Activated effector memory CD4-positive, alpha-beta T cell treated with anti-CD3 and anti-CD28 coated beads, Interleukin-2, amount 50 U/mL, for 16 hours (primary cell): ENCODE measurements at regions not wholly inside any gene's neighbourhood (a gene's known extent, or its start where the extent isn't known, plus 50 kb on each side); places are given as distances from the start of the nearest gene placed in this dataset.

Experiments used
- DNase-seq: peaks from one replicate; pipeline ENCODE4 v3.0.0-alpha.2; 2020

DNA sequence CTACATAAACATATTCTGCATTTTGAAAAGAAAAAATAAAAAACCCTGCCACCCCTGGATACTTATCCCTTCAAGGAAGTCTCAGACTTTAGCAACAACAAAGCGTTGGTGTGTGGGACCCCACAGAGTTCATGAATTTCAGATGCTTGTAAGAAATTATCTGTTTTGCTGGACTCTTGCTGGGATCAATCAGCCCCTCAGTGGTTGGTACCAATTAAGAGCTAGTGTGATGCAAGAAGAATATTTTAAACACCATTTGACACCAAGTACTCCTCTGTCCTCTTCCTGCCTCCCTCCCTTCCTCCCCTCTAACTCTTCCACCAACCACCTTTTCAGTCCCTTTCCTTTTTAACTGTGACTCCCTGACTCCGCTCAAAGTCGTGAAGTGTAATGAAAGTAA, 51.5 kb downstream of the SST start:
- no peak for DNase-seq

DNA sequence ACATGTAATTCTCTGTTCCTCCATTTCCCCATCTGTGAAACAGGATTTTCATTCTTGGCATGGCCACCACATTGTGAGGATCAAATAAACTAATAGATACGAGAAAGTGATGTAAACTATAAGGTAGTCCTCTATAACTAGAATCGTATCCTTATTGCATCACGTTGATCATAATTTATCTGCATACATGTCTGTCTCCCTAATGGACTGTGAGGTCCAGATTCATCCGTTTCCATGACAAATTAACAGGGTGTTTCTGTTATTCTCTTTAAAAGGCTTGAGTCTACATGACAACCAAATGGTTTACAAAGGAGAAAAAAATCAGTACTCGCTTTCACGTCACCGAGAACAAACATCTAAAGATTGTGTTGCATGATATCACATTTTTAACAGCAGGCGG, 53.0 kb downstream of the SST start:
- no peak for DNase-seq

DNA sequence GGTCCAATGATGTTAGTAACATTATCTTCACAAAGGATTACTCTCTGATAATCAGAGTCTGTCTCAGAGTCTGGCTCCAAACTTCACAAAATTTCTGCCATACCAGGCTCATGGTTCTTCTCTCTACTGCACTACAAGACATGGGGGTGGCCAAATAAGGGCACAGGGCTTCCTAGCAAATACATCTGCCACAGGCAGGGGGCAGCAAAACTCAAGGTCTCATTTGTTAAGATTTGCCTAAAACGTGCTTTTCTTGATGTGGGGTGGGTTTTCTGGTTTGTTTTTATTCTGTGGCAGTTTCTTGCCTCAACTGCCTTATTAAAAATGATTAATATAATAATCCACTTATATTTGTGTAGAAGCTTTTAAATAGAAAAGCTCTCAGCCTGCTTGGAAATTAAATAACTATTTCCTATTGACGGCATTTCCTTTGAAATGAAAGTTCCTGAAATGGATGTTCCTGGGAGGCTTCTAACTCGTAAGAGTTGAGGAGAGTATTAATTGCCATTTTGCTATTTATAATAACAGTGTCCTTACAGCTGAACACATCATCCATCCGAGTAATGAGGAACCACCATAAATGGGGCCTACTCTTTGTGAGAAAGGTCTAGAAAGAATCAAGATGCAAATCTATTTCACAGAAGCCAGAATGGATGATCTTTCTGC, 53.8 kb downstream of the SST start:
- peak; percentile 76 for DNase-seq

DNA sequence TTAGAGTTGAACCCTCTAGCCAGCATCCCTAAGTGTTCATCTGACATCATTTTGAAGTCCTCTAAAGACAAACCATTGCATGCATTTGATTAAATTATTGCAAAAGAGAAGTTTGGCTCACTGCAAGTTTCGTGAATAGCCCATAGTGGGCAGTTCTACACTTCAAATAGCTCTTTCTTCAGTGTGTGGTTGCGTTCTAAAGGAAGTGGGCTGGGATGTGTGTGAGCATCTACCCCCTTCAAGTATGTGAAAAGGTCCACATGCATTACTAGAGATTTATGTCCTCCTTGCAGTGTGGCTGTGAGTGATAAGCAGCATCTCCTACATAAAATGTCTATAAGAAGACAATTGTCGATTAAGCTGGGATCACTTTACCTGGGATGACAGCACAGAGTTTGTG, 54.6 kb downstream of the SST start:
- no peak for DNase-seq

- no peak for DNase-seq
These were observed 57.5 kb downstream of the SST start for GRCh38 chr3:187612656-187613055.

GRCh38 chr3:187610981-187611511, 59.1 kb downstream of the SST start:
- no peak for DNase-seq

- no peak for DNase-seq
These were observed 75.9 kb downstream of the SST start for GRCh38 chr3:187594272-187594671.

DNA sequence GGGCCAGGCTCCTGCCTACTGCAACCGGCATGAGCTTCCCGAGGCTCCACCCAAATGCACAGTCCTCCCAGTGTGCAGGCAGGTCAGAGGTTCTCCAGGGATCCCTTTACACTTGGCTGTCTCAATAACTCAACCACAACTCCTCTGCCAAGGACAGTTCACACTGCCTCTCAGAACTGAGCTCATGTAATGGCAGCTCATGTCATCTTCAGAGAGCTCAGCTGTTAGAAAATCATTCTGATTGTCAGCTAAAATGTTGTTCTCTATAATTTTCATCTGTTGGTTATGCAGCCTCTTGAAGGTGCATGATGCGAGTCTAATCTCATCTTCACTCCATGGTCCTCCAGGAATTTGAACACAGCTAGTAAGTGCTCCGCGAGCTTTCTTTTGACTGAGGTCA, 76.7 kb downstream of the SST start:
- no peak for DNase-seq

DNA sequence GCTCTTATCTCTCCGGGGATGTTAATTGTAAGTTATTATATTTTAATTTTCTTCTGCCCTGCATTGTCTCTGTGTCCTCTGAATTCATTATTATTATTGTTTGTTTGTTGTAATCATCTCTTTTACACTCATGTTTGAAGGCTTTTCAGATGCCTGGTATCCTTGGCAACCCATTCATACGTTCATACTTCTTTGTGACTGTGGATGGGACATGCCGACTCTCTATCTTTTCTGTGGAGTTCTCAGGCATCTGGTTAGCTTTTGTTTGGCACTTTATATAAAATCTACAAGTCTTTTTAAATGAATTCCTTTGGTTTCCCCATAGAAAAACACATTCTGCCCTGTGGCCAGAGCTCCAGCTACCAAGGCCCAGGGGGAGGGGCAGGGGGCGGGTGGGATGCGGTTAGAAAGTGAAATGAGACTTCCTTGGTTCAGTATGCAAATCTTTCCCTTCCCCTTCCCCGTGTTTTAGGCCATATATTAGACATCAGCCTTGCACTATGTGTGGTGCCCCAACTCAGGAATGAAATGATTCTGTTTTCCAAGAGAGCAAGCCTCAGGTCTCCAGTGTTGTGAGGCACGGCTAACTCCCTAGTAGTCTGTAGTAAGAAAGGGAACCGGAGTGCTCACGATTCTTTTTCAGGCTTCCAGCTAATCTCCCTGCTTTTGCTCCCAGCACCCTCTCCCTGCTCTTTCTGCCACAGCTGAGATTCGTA, 79.2 kb downstream of the SST start:
- no peak for DNase-seq

GRCh38 chr3:187587076-187587475, 83.1 kb downstream of the SST start:
- DNase-seq, result no peak

DNA sequence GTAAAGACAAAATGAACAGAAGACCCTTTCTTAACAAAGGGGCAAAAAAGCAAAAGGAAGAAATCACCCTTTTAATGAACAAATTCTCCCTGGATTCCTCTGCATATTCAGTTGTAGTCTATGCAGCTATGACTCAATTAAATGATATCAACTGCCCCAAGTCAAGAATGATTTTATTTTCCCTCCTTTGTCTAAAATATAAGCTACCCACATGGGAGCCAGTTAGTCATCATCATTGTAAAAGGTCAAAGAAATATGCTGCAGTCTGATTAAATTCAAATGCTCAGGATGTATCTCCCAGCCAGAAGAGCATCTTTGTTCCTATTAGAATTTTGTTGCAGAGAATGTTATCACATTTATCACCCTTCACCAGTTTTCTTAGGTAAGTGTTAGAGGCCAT, 84.0 kb downstream of the SST start:
- DNase-seq, result no peak

DNA sequence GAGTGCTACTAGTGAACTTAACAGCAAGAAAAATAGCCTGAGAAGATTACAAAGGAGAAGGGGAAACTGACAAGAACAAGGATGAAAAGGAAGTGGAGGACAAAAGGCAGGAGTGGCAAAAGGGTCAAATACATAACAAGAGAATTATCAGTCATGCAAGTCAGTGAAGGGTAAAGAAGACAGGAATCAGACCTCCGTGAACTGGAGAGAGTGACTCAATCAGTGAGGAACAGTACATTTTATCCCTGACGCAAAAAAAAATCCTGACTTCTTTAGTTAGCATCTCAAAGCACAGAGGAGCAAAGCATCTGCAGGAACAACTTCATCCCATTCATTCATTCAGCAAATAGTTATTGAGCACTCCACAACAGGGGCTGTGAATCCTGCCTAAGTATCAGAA, 97.8 kb downstream of the SST start:
- DNase-seq, result no peak

- no peak for DNase-seq
These were observed 98.5 kb downstream of the SST start for GRCh38 chr3:187571701-187572100.

DNA sequence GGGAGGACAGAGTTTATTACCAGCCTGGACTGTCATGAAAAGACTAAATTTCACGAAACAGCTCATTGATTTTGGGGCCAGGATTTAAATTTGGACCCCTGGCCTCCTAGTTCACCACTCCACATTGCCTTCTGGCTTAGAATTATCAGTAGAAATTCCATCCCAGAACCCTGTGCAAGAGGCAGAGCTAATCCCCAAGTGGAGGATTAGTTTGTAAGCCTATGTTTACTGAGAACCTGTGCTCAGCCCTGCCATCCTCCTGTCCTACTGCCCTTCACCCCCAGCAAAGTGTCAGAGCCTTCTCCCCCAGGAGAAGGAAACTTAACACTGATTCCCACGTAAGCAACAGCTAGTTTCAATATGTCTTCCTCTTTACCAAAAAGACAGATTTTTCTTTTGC, 99.4 kb downstream of the SST start:
- no peak for DNase-seq

DNA sequence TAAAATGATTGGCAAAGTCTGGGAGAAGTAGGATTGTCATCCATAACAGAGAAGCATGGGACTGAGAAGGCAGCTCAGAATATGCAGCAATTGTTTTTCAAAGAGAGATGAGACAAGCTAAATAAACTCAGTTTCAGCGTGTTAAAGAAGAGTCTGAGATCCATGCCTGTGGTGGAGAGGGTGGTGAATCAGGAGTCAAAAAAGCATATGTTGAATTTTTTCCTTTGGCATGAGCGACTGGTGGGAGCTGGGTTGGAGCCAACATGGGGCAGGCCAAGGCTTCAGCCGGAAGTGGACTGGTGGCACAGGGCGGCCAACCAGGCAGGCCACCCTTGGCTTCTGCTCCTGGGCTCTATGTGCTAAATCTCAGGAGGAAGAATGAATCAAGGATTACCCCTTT, 102.0 kb downstream of the SST start:
- no peak for DNase-seq

GRCh38 chr3:187567661-187568121, 102.5 kb downstream of the SST start:
- no peak for DNase-seq

- DNase-seq, result no peak
These were observed 103.2 kb downstream of the SST start for GRCh38 chr3:187567021-187567420.

GRCh38 chr3:187565701-187566100, 104.5 kb downstream of the SST start:
- no peak for DNase-seq

DNA sequence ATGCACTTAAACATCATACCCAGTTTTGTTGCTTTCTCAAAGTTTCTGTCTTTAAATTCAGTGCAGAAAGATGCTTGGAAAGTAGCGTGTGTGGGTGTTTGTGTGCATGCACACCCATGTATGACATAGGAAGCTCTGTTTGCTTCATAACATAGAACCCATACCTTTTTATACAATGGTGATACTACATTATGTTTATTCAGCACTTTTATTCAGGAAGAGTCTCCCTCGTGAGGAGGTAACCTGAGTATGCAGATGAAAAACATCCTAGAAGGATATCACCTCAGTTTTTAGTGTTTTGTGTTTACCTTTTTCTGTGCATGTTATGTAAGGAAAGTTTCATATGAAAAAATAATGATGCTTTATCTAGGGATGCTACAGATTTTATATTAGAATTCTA, 111.2 kb downstream of the SST start:
- no peak for DNase-seq

- no peak for DNase-seq
These were observed 118.8 kb downstream of the SST start for GRCh38 chr3:187551416-187551815.

- no peak for DNase-seq
These were observed 119.7 kb downstream of the SST start for GRCh38 chr3:187550446-187550845.

GRCh38 chr3:187545366-187545765, 124.8 kb downstream of the SST start:
- DNase-seq, result no peak

GRCh38 chr3:187544326-187544725, 125.9 kb downstream of the SST start:
- no peak for DNase-seq

DNA sequence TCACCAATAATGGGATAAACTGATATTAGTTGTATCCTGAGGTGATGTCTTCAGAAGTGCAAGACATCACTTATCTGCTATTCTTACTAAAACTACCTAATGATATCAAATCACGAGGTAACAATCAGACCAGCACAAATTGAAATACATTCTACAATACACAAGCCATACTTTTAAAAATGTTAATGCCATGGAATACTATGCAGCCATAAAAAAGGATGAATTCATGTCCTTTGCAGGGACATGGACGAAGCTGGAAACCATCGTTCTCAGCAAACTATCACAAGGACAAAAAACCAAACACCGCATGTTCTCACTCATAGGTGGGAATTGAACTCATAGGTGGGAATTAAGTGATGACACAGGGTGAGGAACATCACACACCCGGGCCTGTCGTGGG, 129.3 kb downstream of the SST start:
- no peak for DNase-seq

DNA sequence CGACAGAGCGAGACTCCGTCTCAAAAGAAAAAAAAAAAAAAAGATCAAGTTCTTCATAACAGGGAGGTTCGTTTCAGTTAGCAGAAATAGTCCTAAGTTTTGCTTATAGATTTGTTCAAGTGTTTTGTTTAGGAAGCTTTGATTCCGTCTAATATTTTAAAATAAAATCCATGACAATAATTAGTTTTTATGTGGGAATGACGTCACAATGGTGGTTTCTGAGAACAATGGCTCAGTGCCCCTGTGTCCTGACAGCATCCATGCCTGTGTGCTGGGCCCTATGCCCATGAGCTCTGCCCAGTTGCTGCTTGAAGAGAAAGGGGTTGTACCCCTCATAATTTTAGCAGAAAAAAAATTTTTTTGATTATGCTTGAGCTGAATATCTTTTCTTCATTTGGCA, 134.0 kb downstream of the SST start:
- DNase-seq, result no peak
